Fibroblast of lung (primary cell): ENCODE measurements at regions not wholly inside any gene's neighbourhood (a gene's known extent, or its start where the extent isn't known, plus 50 kb on each side); places are given as distances from the start of the nearest gene placed in this dataset.

ENCODE experiments used
- DNase-seq, 2 donors: peaks; one replicate each; pipeline versions ENCODE4 v3.0.0 to v3.0.0-alpha.2; 2010; ENCODE audit warnings: low read depth in 2 of 2
- H2AFZ ChIP-seq: 2 replicates; pipeline ENCODE4 v1.5.1; 2012; ENCODE audit warnings: low read length, control low read depth, inconsistent platforms
- H3K27ac ChIP-seq: 2 replicates; pipeline ENCODE4 v1.5.1; 2011; ENCODE audit warnings: low read length, control low read depth; ENCODE audit not compliant: insufficient read depth
- H3K27me3 ChIP-seq: 2 replicates; pipeline ENCODE4 v1.5.1; 2011; ENCODE audit warnings: mild to moderate bottlenecking, low read length; ENCODE audit not compliant: control insufficient read depth, insufficient read depth
- H3K36me3 ChIP-seq: 2 replicates; pipeline ENCODE4 v1.5.1; 2011; ENCODE audit warnings: low read length; ENCODE audit not compliant: control insufficient read depth, insufficient read depth
- H3K4me1 ChIP-seq: 2 replicates; pipeline ENCODE4 v1.5.1; 2011; ENCODE audit warnings: low read length; ENCODE audit not compliant: control insufficient read depth, insufficient read depth; ENCODE audit errors: extremely low read depth
- H3K4me2 ChIP-seq: 2 replicates; pipeline ENCODE4 v1.5.1; 2011; ENCODE audit warnings: low read length, control low read depth; ENCODE audit not compliant: insufficient read depth; ENCODE audit errors: extremely low read depth
- H3K4me3 ChIP-seq, 4 experiments: fragments of 200-600 bp in 1 of 4; sonication (generic) in 1 of 4; replicated peaks in 1 of 4; 2 replicates each; pipeline ENCODE4 v1.5.1; 2011 to 2016; ENCODE audit warnings: low read length in 4 of 4, low read depth in 3 of 4, mild to moderate bottlenecking in 3 of 4, control low read depth in 2 of 4, inconsistent platforms in 1 of 4, mixed read lengths in 1 of 4; ENCODE audit not compliant: insufficient read depth in 1 of 4; ENCODE audit errors: control extremely low read depth in 1 of 4
- H3K79me2 ChIP-seq: 2 replicates; pipeline ENCODE4 v1.5.1; 2012; ENCODE audit warnings: mild to moderate bottlenecking, low read length, inconsistent platforms; ENCODE audit not compliant: control insufficient read depth, insufficient read depth
- H3K9ac ChIP-seq: 2 replicates; pipeline ENCODE4 v1.5.1; 2011; ENCODE audit warnings: mild to moderate bottlenecking, low read length, control low read depth; ENCODE audit not compliant: insufficient read depth
- H3K9me3 ChIP-seq: 2 replicates; pipeline ENCODE4 v1.5.1; 2012; ENCODE audit warnings: low read depth, low read length; ENCODE audit not compliant: control insufficient read depth, insufficient read depth
- H4K20me1 ChIP-seq: 2 replicates; pipeline ENCODE4 v1.5.1; 2011; ENCODE audit warnings: low read length; ENCODE audit not compliant: control insufficient read depth, insufficient read depth; ENCODE audit errors: extremely low read depth
- EZH2 ChIP-seq: IDR thresholded peaks from 2 replicates; pipeline ENCODE4 v1.5.1; 2012; ENCODE audit warnings: low read length, control low read depth, mild to moderate bottlenecking; ENCODE audit errors: missing control alignments
- TF ChIP-seq, protein P1 (sequence below), 2 donors: IDR thresholded peaks in 1 of 2; conservative IDR thresholded peaks in 1 of 2; 1 replicate in 1 of 2; 2 replicates in 1 of 2; pipeline ENCODE4 v1.5.1; 2011 to 2012; ENCODE audit warnings: low read length in 2 of 2, control low read depth in 1 of 2, inconsistent platforms in 1 of 2, low read depth in 1 of 2, mild to moderate bottlenecking in 1 of 2

DNA sequence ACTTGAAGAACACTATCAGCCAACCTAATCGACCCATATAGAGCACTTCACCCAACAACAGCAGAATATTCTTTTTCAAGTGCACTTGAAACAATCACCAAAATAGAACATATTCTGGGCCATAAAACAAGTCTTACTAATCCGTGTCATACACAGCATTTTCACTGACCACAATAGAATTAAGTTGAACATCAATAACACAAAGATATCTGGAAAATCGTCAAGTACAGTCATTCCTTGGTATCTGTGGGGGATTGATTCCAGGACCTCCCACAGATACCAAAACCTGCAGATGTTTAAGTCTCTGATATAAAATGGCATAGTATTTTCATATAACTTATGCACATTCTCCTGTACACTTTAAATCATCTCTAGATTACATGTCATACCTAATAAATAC, 295.7 kb downstream of the BCL11B start:
- Histone ChIP-seq H4K20me1 (no peaks in the 10 kb centered on the region), H3K4me1 (no peaks in the 10 kb centered on the region), H3K9ac (no peak overlapping the region), H3K4me3 (no peak overlapping the region), H3K27ac (no peak overlapping the region), H3K9me3 (no peaks in the 10 kb centered on the region), H3K79me2 (no peaks in the 10 kb centered on the region), H3K27me3 (no peaks in the 10 kb centered on the region), H2AFZ (no peak overlapping the region), H3K36me3 (no peaks in the 10 kb centered on the region), H3K4me2 (no peak overlapping the region)
- peak in 1 of 2 donors; percentile 23 for DNase-seq
- TF ChIP-seq EZH2, result no peak
- TF ChIP-seq, protein P1, sequence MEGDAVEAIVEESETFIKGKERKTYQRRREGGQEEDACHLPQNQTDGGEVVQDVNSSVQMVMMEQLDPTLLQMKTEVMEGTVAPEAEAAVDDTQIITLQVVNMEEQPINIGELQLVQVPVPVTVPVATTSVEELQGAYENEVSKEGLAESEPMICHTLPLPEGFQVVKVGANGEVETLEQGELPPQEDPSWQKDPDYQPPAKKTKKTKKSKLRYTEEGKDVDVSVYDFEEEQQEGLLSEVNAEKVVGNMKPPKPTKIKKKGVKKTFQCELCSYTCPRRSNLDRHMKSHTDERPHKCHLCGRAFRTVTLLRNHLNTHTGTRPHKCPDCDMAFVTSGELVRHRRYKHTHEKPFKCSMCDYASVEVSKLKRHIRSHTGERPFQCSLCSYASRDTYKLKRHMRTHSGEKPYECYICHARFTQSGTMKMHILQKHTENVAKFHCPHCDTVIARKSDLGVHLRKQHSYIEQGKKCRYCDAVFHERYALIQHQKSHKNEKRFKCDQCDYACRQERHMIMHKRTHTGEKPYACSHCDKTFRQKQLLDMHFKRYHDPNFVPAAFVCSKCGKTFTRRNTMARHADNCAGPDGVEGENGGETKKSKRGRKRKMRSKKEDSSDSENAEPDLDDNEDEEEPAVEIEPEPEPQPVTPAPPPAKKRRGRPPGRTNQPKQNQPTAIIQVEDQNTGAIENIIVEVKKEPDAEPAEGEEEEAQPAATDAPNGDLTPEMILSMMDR (conservative IDR thresholded peaks at IDR 0.05 in 1 of 2, IDR thresholded peaks at IDR 0.05 in 1 of 2; ENCODE audit: low read depth in 1 of 2, low read length in 2 of 2), result no peak

DNA sequence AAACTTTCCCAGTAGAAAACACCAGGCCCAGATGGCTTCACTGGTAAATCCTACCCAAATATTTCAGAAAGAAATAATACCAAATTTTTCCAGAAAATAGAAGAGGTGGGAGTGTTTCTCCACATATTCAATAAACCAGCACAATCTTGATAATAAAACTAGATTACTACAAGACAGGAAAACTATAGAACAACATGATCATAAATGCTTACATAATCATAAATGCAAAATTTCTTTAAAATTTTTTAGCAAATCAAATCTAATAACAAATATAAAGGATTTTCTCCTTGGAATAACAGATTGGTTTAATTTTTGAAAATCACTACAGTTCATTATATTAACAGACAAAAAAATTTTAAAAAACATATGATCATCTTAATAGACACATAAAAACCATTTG, 294.5 kb downstream of the BCL11B start:
- Histone ChIP-seq H3K27ac (no peak overlapping the region), H3K36me3 (no peaks in the 10 kb centered on the region), H4K20me1 (no peaks in the 10 kb centered on the region), H3K79me2 (no peaks in the 10 kb centered on the region), H3K4me3 (no peak overlapping the region), H3K9ac (no peak overlapping the region), H3K9me3 (no peaks in the 10 kb centered on the region), H3K4me1 (no peaks in the 10 kb centered on the region), H3K4me2 (no peak overlapping the region), H3K27me3 (no peaks in the 10 kb centered on the region), H2AFZ (no peak overlapping the region)
- no peak for DNase-seq
- TF ChIP-seq EZH2, result no peak
- TF ChIP-seq, protein P1 (conservative IDR thresholded peaks at IDR 0.05 in 1 of 2, IDR thresholded peaks at IDR 0.05 in 1 of 2; ENCODE audit: low read depth in 1 of 2, low read length in 2 of 2), result no peak

DNA sequence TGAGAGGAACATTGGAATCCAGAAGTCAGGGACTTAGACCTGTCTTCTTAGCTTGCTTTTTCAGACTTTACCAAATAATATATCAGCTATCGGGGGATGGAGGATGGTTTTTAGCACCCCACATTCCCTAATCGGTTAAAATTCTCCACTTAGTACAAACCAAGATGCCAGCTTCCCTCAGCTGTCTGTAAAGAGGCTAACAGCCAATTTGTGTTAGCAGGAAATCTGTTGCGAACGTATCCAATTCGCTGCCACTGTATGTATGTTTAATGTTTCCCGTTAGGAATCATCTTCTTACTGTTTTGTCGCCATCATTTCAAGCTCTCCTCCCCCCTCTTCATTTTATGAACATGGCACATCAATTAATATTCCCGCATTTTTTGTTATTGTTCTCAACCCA, 289.0 kb downstream of the BCL11B start:
- no peaks in the 10 kb centered on the region for H4K20me1 ChIP-seq
- no peaks in the 10 kb centered on the region for H3K36me3 ChIP-seq
- H3K4me3 ChIP-seq, result no peak overlapping the region
- no peaks in the 10 kb centered on the region for H3K79me2 ChIP-seq
- TF ChIP-seq, protein P1 (conservative IDR thresholded peaks at IDR 0.05 in 1 of 2, IDR thresholded peaks at IDR 0.05 in 1 of 2; ENCODE audit: low read depth in 1 of 2, low read length in 2 of 2), result no peak
- TF ChIP-seq EZH2, result no peak
- no peaks in the 10 kb centered on the region for H3K27me3 ChIP-seq
- H3K9ac ChIP-seq, result no peak overlapping the region
- H3K4me1 ChIP-seq, result no peaks in the 10 kb centered on the region
- H3K4me2 ChIP-seq, result no peak overlapping the region
- no peak overlapping the region for H3K27ac ChIP-seq
- H3K9me3 ChIP-seq, result no peaks in the 10 kb centered on the region
- no peak for DNase-seq
- no peak overlapping the region for H2AFZ ChIP-seq
